ENCODE measurements at regions not wholly inside any gene's neighbourhood (a gene's known extent, or its start where the extent isn't known, plus 50 kb on each side); places are given as distances from the start of the nearest gene placed in this dataset.

DNA sequence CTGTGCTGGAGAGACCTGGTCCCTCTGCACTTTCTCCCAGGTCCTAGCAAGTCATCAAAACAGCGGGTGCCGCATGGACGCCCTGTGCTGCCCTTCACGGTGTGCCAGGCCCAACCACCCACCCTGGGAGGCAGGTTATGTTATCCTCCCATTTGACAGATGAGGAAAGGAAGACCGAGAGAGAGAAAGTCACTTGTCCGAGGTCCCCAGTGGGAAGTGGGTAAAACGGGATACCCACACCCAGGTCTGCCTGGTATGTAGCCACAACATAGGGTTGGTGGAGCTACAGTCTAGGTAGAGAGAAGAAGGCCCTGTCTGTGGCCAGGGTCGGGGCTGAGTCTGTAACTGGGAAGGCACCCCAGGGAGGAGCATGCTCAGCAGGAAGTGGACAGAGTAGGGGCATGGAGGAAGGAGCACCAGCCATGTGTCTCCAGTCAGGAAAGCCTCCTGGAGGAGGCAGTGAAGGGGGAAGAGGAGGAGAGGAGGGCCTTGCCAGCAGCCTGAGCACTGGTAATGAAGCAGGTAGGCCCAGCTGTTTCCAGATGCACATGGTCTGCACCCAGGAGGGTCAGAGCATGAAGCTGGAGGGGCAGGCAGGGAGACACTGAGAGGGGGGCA lies 98.4 kb downstream of the ZFP36L2 start:
- no peak for DNase-seq

DNA sequence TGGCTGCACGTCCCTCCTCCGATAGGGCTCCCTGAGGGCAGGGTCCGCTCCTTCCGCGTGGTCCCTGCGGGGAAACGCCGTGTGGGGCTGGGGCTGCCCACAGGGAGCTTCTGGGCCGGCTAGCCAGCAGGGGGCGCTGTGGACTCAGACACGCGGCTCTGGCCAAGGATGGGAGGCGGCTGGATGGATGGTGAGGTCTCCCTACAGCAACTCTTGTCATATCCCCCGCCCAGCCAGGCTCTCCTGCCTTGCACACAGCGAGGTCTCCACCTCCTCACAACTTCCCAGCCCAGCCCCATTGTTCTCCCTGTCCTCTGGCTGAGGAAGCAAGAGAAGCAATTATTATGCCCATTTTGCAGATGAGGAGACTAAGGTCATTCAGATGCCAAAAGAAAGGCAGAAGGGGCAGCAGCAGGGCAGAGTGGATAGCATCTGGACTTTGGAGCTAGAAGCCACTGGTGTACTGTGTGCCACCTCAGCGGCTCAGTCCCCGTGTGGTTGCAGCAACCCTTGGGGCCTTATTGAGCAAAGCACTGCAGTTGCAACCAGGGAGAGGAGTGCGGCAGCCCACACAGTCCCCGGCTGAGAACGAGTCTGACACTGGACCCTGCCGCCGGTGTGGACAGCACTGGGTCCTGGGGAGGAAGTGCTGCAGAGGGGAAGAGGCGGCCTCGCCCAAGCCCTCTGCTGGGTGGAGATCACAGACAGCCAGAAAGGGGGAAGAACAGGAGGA lies 99.0 kb downstream of the ZFP36L2 start:
- peak; percentile 98 for DNase-seq

DNA sequence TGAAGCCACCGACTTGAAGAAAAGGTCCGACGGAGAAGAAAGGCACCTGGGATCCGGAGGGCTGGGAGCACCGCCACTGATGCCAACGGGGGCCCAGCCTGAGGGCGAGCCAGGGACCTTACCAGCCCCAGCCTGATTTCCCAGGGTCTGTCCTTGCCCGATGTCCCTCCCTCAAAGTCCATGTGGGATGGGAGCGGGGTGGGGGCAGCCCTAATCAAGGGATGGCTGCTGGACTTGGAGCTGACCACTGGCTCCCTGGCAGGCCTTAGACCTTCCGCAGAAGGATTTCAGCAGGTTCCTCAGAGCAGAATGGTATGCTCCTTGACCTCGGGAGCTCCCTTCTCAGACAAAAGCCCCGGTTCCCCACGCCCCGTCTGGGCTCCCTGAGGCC lies 99.6 kb downstream of the ZFP36L2 start:
- no peak for DNase-seq

DNA sequence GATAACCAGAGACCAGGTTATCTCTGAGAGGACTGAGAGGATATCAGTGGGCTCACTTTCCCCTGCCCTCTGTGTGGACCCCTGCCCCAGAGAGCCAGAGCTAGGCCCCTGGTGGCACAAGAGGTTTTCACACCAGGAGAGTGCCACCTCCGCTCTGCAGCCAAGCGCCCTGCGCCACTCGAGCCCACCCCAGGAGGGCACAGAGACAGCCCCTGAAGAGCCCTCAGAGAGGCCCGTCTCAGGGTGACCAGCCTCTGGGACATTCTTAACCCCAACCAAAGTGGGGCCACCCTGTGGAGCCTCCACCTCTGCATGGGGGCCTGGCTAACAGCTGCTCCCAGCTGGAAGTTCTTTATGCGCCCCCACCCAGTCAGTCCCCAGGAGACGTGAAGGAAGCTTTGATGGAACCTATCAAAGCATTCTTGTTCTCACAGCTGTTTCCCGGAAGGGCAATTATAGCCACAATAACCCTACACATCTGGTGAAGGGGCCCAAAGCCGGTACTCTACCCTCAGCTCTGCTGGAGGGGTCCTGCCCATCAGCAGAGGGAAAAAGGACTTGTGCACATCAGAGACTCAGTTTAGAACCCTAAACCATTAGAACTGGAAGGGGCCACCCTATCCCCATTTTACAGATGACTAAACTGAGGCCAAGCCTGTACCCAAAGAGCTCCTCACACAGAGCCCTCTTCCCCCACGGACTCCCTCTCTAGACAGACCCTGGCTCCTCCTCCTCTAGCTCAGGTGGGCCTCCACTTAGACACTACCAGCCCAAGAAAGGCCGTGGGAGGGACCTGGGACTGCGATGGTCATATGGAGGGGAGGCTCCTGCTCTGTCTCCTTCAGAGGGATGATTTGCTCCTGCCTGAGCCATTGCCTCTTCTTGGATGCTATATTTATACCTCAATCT lies 101.1 kb downstream of the ZFP36L2 start:
- no peak for DNase-seq

DNA sequence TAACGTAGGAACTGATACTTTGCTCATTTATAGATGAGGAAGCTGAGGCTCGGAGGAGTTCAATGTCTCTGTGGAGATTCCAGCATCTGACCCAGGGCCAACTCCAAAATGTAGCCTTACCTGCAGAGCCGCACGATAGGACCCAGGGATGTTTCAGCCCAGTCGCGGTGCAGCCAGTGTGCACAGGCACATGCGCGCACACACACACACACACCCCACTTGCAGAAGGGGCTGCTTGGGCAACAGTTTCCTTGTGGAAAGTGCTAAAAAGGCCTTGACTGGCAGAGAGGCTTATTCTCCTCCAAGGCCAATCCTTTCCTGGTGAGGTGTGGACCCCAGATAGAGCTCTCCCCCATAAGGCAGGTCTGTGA lies 101.7 kb downstream of the ZFP36L2 start:
- no peak for DNase-seq

DNA sequence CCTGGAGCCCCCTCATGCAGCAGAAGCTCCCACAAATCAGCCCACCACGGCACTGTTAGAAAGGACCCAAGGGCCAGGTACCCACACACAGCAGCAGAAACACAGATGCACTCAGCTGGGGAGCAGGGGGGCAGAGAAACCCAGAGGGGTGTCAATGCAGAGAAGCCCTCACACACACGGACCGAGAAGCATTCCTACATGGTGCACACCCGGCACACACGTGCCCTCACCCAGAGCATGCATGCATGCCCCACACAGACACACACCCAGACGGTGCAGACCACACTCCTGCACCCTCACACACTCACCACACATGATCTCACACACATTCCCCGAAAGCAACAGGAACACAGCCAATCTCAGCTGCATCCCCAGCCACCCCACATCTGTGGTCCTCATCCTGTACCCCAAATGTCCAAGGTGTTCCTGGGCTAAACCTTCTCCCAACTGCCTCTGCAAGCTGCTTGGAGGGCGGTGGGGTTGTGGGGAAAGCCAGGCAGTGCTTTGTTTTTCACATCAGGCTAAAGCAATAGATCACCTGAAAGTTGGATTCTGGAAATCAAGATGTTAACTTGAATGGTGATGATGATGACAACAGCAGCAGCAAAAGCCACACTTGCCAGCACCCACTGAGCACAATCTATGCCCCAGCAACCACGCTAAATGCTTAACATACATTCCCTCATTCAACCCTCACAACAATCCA lies 102.3 kb downstream of the ZFP36L2 start:
- DNase-seq = no peak

DNA sequence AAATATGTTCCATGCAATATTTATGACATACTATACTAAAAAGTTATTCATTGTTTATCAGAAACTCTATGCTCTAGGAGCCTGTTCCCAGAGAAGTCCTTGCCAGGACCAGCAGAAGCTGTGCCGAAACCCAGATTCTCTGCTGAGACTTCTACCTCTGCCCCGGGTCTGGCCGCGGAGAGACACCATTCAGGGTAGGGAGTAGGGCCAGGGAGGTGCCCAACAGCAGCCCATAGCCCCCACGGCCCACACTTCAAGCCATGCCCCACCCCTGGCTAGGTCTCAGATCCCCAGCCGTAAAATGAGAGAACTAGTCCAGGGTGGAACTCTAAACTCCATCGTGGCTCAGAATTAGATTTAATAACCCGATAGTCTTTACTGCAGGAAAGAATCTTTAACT lies 102.9 kb downstream of the ZFP36L2 start:
- no peak for DNase-seq

DNA sequence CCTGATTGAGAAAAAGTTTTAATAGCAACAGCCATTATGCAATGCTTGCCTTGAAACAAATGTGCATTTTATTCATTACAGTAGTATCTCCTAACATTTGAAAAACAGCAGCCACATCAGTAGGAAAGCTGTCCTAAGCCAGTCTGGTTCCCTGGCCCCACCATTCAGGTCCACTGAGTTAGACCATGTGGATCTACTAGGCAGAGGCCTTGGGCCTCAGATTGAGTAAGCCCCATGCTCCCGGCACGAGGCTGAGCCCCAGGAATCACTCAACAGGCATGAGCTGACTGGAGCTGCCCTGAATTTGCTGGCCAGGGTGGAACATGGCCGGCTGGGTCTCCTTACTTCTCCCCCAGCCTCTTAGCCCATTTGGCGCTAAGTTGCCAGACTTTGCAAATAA lies 103.4 kb downstream of the ZFP36L2 start:
- no peak for DNase-seq

DNA sequence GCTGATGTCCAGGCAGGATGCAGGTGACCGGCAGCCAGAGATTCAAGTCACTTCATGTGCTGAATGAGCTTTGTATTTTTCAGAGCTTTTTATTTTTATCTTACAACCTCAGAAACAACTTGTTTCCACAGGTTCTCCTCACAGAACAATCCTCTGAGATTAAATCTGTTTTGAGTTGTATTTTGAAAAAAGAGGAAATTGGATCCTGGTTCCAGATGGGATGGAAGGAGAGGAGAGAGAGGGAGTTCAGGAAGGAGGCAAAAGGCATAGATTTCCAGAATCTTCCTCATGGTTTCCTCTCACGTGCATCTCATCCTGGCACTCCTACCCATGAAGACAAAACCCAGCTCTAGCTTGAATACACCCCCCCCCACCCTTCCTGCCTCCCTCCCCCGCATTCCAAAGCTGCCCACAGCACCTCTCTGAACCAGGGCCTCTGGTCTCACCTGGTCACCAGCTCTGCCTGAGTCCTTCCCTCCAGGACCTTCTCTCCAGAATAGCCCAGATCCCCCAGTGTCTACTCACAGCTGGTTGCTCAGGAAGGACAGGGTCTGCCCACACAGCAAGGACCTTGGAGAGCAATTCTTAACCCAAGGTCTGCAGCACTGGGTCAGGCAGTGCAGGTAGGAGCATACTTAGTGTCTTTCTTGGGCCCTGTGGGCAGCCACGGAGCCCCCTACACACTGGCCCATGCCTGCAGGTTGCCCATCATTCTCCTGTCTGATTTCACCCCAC lies 104.7 kb downstream of the ZFP36L2 start:
- no peak for DNase-seq

DNA sequence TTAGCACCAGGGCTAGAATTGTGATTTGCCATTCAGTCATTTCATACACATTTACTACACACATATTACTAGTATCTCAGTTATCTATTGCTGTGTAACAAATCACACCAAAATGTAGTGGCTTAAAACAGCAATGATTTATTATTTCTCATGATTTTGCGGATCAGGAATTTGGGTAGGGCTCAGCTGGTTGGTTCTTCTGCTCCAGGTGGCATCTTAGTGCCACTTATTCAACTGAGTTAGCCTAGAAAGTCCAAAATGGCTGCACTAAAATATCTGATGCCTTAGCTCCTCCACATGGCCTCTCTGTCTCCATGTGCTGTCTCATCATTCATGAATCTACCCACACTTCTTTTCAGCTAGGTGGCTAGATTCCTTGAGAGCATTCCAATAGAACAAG lies 107.1 kb downstream of the ZFP36L2 start:
- no peak for DNase-seq

DNA sequence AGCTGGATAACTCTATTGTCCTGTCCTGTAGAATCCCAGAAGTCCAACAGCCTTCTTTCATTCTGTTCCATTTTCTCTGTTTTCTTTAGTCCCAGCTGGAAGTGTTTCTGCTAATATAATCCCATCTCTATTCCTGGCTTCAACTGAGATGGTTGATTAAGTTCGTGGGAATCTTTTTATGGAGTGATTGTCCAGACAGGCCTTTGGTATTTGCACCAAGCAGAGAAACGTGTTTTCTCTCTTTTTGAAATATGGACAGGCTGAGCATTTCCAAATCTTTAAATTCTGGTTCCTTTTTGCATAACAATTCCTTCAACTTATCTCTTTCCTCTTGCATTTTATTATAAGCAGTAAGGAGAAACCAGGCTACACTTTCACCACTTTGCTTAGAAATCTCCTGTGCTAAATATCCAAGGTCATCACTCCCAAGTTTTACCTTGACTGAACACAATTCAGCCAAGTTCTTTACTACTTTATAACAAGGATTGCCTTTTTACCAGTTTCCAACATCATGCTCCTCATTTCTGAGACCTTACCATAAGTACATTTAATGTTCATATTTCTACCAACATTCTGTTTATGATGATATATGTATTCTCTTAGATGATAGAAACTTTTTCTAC lies 108.8 kb downstream of the ZFP36L2 start:
- no peak for DNase-seq

DNA sequence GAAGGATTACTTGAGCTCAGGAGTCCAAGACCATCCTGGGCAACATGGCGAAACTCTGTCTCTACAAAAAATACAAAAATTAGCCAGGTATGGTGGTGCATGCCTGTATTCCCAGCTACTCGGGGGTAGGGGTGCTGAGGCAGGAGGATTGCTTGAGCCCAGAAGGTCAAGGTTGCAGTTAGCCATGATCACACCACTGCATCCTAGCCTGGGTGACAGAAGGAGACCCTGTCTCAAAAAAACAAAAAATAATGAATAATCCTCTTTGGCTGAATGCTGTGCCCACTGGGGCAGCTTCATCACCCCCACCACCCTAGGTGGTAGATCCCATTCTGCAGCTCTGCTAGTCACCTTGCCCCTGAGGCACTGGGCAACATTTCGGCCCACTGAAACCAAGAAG lies 109.4 kb downstream of the ZFP36L2 start:
- DNase-seq = no peak

DNA sequence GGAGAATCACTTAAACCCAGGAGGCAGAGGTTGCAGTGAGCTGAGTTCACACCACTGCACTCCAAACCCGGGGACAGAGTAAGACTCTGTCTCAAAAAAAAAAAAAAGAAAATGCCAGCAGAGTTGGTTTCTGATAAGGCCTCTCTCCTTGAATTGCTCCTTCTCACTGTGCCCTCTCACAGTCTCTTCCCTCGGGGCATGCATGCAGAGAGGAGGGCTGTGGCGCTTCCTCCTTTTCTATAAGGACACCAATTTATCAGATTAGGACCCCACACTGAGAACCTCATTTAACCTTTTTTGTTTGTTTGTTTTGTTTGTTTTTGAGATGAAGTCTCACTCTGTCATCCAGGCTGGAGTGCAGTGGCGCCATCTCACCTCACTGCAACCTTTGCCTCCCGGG lies 110.5 kb downstream of the ZFP36L2 start:
- DNase-seq = no peak

DNA sequence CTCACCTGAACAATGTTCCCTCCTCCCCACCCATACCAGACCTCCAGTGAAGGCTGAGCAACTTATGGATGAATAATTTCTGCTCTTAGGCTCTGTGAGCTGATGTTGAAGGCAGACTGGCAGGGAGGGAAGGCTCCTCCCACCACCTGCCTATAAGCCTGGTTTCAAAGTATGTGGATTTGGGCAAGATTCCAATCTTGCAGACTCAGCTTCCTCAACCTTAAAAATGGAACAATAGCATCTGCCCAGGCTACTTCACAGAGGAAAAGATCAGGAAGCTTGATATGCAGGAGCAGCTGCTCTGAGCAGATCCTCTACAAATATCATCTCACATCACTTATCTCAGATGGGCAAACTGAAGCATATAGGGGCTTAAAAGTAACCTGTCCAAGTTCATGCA lies 112.2 kb downstream of the ZFP36L2 start:
- no peak for DNase-seq

DNA sequence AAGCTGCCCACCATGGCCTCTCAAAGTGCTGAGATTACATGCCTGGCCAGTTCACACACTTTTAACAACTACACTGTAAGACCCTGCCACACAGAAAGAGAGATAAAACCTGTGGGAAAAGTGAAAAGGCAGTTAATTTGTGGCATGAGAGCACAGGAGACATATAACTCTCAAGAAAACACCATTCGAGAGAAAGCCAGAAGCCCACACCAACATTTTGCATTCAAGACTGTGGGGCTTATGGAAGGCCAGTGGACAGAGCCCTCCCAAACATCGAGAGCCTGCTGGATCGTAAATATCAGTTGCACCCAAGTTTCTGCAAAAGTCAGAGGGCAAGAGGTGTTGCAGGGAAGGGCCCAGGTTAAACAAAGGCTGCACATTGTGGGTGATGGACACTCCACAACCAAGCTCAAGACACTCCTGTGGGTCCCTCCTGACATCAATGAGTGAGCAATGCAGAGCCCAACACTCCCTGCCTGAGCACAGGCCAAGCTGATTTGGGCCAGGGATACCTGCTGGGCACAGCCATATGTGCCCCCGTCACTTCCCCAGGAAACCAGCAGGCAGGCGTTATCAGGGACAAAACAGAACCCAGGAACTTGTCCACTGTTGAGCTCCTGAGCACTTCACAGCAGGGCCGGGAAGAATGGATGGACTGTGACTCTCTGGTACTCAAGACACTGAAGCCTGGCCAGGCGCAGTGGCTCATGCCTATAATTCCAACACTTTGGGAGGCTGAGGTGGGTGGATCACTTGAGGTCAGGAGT lies 114.4 kb downstream of the ZFP36L2 start:
- no peak for DNase-seq

DNA sequence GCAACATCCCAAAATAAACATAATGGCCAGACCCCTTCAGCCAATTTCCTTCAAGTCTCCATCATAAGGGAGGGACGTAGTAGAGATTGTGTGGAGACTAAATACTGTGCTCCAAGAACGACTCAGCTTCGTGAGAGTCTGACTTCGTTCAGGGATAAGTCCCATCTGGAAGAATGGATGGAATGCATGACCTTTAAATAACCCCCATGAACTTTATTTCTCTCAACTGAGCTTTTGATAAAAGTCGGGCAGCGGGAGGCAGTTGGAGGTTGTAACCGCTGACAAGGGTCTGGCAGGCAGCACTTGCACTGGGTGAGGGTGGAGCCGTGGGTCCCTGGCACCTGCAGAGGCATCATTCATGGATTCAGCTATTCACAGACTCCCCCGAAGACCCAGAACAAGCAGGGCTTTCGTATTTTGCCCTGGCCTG lies 115.9 kb downstream of the ZFP36L2 start:
- no peak for DNase-seq

DNA sequence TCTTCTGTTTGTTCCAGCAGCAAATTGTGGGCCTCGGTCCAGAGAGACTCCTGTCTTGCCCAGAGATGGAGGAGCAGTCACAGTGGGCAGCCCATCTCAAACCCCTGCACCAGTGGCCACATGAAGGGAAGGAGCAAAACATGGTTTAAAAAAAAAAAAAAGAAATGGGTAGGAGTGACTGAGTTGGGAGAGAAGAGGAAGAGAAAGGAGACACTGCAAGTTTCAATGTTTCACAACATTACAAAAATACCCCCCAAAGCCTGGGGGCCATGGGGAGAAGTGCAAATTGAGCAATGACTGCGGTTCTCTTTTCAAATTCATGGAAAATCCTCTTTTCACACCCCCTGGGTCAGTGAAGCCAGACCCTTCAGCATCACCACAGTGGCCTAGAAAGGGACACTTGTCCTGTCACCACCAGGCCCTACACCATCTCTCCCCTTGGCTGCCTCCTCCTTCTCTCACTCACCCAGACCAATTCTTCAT lies 117.1 kb downstream of the ZFP36L2 start:
- DNase-seq = no peak

DNA sequence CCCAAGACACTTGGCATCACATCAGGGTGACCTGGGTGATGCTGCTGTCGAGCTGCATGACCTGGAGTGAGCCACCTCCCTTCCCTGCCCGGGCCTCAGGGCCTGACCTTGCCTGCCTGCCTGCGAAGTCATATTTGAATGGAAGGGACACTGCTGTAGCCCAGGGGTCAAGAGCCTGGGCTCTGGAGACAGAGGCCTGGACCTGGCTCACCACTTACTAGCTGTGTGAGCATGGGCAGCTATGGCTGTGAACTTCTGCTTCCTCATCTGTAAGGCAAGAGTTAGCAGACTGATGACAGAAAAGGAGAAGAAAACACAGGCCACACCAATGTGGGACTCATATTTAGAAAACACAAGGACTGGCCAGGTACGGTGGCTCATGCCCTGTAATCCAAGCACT lies 118.7 kb downstream of the ZFP36L2 start:
- DNase-seq = no peak

DNA sequence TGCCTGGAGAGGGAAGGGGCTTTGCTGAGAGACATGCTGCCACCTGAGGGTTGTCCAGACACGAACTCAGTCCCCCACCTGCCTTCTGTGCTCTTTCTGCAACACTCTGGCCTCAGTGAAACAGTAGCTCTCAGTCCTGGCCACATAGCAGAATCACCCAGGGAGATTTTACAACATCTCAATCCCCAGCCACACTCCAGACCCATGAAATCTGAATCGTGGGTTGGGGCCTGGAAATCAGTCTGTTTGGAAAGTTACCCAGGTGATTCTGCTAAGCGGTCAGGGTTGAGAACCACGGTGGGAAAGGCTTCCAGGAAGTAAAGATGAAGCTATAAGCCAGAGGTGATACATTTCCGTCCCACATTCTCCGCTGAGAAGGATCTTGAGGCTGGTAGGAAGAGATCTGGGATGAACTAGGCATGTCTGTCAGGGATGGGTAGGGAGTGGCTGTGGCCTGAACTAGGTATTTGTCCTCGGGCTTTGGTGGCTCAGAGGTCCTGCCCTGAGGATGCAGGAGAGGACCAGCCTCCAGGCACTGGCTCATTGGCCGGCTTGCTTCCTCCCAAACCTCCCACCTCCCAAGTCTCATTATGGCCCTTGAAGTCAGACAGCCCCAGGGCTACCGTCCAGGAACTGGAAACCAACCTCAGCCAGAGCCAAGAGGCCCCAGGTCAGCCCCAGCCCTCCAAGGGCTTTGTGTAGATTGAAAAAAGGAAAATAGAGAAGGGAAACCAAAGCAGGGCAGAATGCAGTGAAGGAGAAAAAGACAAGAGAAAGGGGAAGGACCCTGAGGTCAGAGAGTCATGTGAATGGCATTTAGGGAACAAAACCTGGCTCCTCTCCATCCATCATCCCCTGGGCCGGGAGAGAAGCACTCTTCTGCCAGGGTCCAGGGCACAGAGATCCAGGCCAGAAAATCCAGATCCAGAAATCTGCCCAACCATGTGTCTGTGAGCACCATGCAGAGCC lies 119.6 kb downstream of the ZFP36L2 start:
- no peak for DNase-seq
